ENCODE measurements at regions not wholly inside any gene's neighbourhood (a gene's known extent, or its start where the extent isn't known, plus 50 kb on each side); places are given as distances from the start of the nearest gene placed in this dataset.
"Not testable (repeated sequence)": the region's sequence is repeated elsewhere in the genome, so short reads cannot be mapped to it uniquely, and the experiment has no call there.

GRCh38 chr18:34320267-34320666 lies 95.6 kb upstream of the NOL4 start:
- no peaks in the 10 kb centered on the region for H3K9me3 ChIP-seq (ENCODE audit: control insufficient read depth, insufficient read depth, low read length)

DNA sequence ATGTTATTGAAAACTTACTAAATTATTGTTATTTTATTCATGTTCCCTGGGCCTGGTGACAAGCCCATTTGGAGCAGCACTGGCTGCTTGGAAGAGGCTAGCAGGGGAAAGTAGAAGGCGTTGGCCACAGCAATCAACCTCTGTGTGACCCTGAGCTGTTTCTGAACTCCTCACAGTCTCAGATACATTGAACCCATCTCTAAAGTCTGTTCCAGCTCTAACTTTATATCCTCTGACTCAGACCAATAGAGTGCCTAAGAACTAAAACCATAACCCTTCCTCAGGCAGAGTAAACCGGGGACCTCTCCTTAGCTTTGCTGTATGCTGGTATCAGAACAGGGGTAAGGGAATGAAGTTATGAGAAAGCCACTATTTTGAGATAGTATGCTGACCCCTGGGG lies 96.4 kb upstream of the NOL4 start:
- Histone ChIP-seq H3K9ac (ENCODE audit: low read depth, low read length) (no peak overlapping the region), H3K36me3 (ENCODE audit: control insufficient read depth, insufficient read depth, low read length) (no peaks in the 10 kb centered on the region), H3K27me3 (ENCODE audit: control insufficient read depth, insufficient read depth, low read length) (no peaks in the 10 kb centered on the region), H3K4me3 (ENCODE audit: low read depth, low read length) (no peak overlapping the region), H3K9me3 (ENCODE audit: control insufficient read depth, insufficient read depth, low read length) (no peaks in the 10 kb centered on the region), H3K4me1 (ENCODE audit: control insufficient read depth, insufficient read depth, low read length) (no peaks in the 10 kb centered on the region)

More at GRCh38 chr18:34320267-34320666, 95.6 kb upstream of the NOL4 start:
- Histone ChIP-seq H3K4me3 (ENCODE audit: low read depth, low read length) (no peak overlapping the region), H3K9ac (ENCODE audit: low read depth, low read length) (no peak overlapping the region), H3K36me3 (ENCODE audit: control insufficient read depth, insufficient read depth, low read length) (no peaks in the 10 kb centered on the region), H3K27me3 (ENCODE audit: control insufficient read depth, insufficient read depth, low read length) (no peaks in the 10 kb centered on the region), H3K4me1 (ENCODE audit: control insufficient read depth, insufficient read depth, low read length) (no peaks in the 10 kb centered on the region)

DNA sequence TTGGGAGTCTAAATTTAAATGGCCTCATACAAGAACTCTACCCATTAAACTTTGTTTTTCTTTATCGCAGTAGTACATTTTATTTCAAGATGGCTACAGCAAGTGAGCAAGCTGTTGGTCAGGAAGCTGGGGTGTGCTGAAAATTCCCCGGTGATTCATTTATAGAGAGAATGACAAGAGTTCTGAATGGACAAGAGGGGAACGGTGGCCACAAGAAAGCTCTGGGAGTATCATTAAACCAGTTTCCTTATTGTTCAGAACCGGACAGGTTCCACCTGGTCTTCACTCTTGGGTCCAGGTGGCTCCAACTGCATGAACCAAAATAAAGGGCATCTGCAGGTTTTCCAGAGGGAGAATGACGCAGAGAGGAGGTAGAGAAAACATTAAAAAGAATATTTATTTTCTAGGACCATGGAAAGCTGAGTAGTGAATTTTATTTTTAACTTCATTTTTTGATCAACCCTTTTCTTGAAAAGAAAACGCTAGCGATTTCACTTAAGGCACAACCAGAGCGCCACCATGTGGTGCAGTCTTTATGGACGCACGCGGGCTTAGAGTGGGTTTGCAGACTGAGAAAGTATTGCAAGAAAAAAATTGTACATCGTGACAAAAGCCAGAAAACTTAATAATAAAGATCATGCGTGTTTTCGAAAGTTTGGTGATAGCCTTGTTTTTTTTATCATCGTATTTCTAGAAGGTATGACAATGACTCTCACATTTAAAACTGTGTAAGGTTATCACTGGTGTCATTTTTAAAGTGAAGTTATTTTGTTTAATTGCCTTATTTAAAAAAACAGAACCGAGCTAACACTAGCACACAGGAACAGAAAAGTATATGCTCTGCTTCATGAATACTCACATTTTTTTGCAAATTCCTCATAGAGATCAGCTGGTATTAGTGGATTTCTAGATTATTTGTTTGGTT lies 97.9 kb upstream of the NOL4 start:
- H3K36me3 ChIP-seq (ENCODE audit: control insufficient read depth, insufficient read depth, low read length): no peaks in the 10 kb centered on the region
- H3K27me3 ChIP-seq (ENCODE audit: control insufficient read depth, insufficient read depth, low read length): no peaks in the 10 kb centered on the region
- no peaks in the 10 kb centered on the region for H3K4me1 ChIP-seq (ENCODE audit: control insufficient read depth, insufficient read depth, low read length)
- no peak overlapping the region for H3K9ac ChIP-seq (ENCODE audit: low read depth, low read length)
- H3K4me3 ChIP-seq (ENCODE audit: low read depth, low read length): no peak overlapping the region
- no peaks in the 10 kb centered on the region for H3K9me3 ChIP-seq (ENCODE audit: control insufficient read depth, insufficient read depth, low read length)

DNA sequence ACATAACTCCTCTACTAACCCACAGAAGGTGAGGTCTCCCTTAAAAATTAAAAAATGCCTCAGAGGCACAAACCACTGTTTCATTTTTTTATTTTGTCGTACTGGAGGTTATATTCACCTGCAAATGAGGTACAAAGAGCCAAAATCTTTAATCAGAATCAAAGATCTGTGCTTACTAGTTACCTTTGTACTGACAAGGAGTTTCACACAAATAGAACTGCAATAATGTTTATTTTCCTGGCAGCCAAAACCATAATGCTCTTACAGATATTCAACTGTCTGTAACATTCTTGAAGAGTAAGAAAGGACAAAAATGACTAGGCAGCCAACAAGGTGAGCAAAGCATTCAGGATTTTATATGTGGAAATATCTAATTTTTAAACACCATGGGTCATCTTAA lies 105.1 kb upstream of the NOL4 start:
- no peaks in the 10 kb centered on the region for H3K27me3 ChIP-seq (ENCODE audit: control insufficient read depth, insufficient read depth, low read length)
- H3K36me3 ChIP-seq (ENCODE audit: control insufficient read depth, insufficient read depth, low read length): no peaks in the 10 kb centered on the region
- H3K9me3 ChIP-seq (ENCODE audit: control insufficient read depth, insufficient read depth, low read length): no peaks in the 10 kb centered on the region
- H3K4me1 ChIP-seq (ENCODE audit: control insufficient read depth, insufficient read depth, low read length): no peaks in the 10 kb centered on the region
- no peak overlapping the region for H3K4me3 ChIP-seq (ENCODE audit: low read depth, low read length)
- H3K9ac ChIP-seq (ENCODE audit: low read depth, low read length): no peak overlapping the region

DNA sequence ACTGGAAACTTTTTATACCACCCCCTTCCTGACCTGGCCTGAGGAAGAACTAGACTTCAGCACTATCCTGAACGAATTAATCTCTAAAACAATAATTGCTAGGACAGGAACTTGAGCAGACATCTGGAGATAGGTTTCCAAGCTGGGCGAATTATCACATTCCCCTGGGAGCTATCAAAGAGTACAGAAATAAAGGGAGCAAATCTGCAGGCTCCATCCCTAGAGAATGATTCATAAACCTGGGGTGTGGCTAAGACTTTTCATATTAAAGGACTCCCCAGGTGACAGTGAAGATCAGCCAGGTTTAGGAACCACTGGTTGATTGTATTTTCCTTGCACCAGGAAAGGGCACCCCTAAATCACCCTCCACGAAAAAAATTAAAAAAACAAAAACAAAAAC lies 105.6 kb upstream of the NOL4 start:
- Histone ChIP-seq H3K27me3 (ENCODE audit: control insufficient read depth, insufficient read depth, low read length) (no peaks in the 10 kb centered on the region), H3K9ac (ENCODE audit: low read depth, low read length) (no peak overlapping the region), H3K4me3 (ENCODE audit: low read depth, low read length) (peak overlapping the region; percentile 45), H3K4me1 (ENCODE audit: control insufficient read depth, insufficient read depth, low read length) (no peaks in the 10 kb centered on the region), H3K9me3 (ENCODE audit: control insufficient read depth, insufficient read depth, low read length) (no peaks in the 10 kb centered on the region), H3K36me3 (ENCODE audit: control insufficient read depth, insufficient read depth, low read length) (no peaks in the 10 kb centered on the region)

DNA sequence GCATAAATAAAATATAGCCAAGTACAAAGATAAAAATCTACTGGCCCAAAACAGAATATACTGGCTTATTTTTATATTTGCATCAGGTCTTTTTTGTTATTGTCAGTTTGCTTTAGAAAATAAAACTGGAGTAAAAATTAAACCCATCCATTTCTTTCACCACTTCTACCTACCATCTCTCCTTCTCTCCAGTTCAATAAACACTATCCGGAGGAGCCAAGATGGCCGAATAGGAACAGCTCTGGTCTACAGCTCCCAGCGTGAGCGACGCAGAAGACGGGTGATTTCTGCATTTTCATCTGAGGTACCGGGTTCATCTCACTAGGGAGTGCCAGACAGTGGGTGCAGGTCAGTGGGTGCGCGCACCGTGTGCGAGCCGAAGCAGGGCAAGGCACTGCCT lies 106.2 kb upstream of the NOL4 start:
- not testable (repeated sequence) for H3K36me3 ChIP-seq (ENCODE audit: control insufficient read depth, insufficient read depth, low read length); H3K27me3 ChIP-seq (ENCODE audit: control insufficient read depth, insufficient read depth, low read length); H3K9me3 ChIP-seq (ENCODE audit: control insufficient read depth, insufficient read depth, low read length); H3K4me1 ChIP-seq (ENCODE audit: control insufficient read depth, insufficient read depth, low read length); H3K9ac ChIP-seq (ENCODE audit: low read depth, low read length)
- H3K4me3 ChIP-seq (ENCODE audit: low read depth, low read length): peak overlapping the region; percentile 45

GRCh38 chr18:34331343-34331742 lies 106.6 kb upstream of the NOL4 start:
- not testable (repeated sequence) for H3K9me3 ChIP-seq (ENCODE audit: control insufficient read depth, insufficient read depth, low read length); H3K4me3 ChIP-seq (ENCODE audit: low read depth, low read length); H3K9ac ChIP-seq (ENCODE audit: low read depth, low read length); H3K36me3 ChIP-seq (ENCODE audit: control insufficient read depth, insufficient read depth, low read length); H3K4me1 ChIP-seq (ENCODE audit: control insufficient read depth, insufficient read depth, low read length); H3K27me3 ChIP-seq (ENCODE audit: control insufficient read depth, insufficient read depth, low read length)

DNA sequence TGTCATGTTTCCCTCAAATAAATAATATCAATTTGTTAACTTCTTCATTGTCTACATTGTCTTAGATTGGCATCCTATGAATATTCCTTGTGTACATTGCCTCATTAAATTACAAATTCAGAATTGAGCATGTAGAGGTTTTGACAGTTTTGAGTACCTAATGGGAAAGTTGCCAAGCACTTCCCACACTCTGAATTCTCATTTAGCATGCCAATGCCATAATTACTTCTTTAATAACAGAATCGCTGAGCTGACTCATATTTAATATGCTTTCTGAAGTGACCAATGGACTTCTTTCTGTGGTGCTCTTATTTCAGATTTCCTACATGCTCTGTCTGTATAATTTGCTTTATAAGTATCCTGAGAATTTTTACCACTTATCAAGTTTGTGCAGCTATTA lies 114.4 kb upstream of the NOL4 start:
- Histone ChIP-seq H3K4me3 (ENCODE audit: low read depth, low read length) (no peak overlapping the region), H3K27me3 (ENCODE audit: control insufficient read depth, insufficient read depth, low read length) (no peaks in the 10 kb centered on the region), H3K36me3 (ENCODE audit: control insufficient read depth, insufficient read depth, low read length) (no peaks in the 10 kb centered on the region), H3K4me1 (ENCODE audit: control insufficient read depth, insufficient read depth, low read length) (no peaks in the 10 kb centered on the region), H3K9me3 (ENCODE audit: control insufficient read depth, insufficient read depth, low read length) (no peaks in the 10 kb centered on the region), H3K9ac (ENCODE audit: low read depth, low read length) (no peak overlapping the region)

- no peak overlapping the region for H3K9ac ChIP-seq (ENCODE audit: low read depth, low read length)
- no peaks in the 10 kb centered on the region for H3K9me3 ChIP-seq (ENCODE audit: control insufficient read depth, insufficient read depth, low read length)
- no peaks in the 10 kb centered on the region for H3K4me1 ChIP-seq (ENCODE audit: control insufficient read depth, insufficient read depth, low read length)
- no peaks in the 10 kb centered on the region for H3K27me3 ChIP-seq (ENCODE audit: control insufficient read depth, insufficient read depth, low read length)
- H3K36me3 ChIP-seq (ENCODE audit: control insufficient read depth, insufficient read depth, low read length): no peaks in the 10 kb centered on the region
- no peak overlapping the region for H3K4me3 ChIP-seq (ENCODE audit: low read depth, low read length)
These were observed 118.2 kb upstream of the NOL4 start for GRCh38 chr18:34342960-34343359.

DNA sequence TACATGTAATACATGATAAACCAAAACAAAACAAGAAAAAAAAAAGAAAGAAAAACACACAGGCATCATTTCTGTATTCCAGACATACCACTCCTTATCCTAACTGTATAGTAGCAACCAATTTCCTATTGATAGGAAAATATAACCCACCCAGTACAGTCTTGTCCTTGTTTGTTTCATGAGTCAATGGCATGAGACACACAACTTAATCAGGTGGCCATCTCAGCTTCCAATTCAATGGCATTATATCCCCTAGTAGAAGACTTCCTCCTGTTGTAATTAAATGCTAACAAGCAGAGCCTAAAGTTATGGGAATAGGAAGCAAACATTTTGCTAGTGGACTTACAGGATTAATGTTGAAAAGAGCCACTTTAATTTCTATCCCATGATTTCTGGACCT lies 121.0 kb upstream of the NOL4 start:
- no peaks in the 10 kb centered on the region for H3K9me3 ChIP-seq (ENCODE audit: control insufficient read depth, insufficient read depth, low read length)
- no peak overlapping the region for H3K9ac ChIP-seq (ENCODE audit: low read depth, low read length)
- no peaks in the 10 kb centered on the region for H3K27me3 ChIP-seq (ENCODE audit: control insufficient read depth, insufficient read depth, low read length)
- H3K36me3 ChIP-seq (ENCODE audit: control insufficient read depth, insufficient read depth, low read length): no peaks in the 10 kb centered on the region
- no peaks in the 10 kb centered on the region for H3K4me1 ChIP-seq (ENCODE audit: control insufficient read depth, insufficient read depth, low read length)
- H3K4me3 ChIP-seq (ENCODE audit: low read depth, low read length): no peak overlapping the region

DNA sequence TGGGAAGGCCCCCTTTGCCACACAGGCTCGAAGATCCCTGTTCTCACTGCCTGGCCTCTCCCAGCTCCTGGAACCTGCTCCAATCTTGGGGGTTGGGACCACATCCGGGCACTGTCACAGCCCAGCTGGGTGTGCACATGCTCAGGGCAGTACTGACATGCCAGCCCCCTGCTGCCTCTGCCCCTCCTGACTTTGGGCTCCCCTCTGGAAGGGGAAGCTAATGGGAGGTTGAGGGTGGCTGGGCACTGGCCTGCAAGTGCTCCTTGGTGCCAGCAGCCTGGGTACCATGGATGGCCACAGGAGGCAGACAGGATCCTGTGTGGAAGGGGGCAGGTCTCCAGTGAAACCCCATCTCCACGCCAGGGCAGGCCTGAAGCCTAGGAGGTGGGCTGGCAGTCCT lies 126.1 kb upstream of the NOL4 start:
- Histone ChIP-seq H3K9ac (ENCODE audit: low read depth, low read length) (no peak overlapping the region), H3K9me3 (ENCODE audit: control insufficient read depth, insufficient read depth, low read length) (no peaks in the 10 kb centered on the region)

DNA sequence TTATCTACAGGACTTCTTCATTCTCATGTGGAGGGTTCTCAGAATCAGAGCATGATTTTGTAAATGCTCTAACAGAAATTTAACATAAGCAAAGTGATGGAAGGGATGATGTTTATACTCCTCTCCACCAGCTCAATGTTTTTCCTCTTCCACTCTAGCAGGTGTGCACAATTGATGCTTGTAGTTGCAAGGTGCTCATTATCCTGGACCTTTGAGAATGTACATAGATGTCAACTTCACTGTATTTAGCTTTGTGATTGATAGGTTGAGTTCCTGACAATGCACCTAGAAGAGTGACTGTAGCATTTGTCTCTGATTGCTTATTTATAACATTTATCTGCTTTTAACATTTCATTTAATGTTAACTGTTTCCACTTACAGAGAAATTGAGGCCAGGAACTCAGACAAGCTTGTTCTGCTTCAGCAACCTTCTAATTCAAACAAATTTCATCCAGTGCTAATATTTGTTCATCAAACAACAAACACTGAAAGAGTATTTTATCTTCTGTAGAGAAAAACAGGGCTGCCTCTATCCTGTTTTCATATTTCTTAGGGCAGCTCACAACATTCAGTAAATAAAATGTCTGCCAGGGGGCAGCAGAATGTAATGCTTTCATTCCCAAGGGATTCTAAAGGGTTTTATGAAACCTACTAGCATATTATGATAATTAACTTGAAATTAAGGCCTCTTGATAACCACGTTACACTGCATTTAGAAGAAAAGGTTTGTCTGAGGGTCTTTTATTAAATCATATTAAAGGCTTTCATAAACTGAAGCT lies 127.9 kb upstream of the NOL4 start:
- Histone ChIP-seq H3K27me3 (ENCODE audit: control insufficient read depth, insufficient read depth, low read length) (no peaks in the 10 kb centered on the region), H3K36me3 (ENCODE audit: control insufficient read depth, insufficient read depth, low read length) (no peaks in the 10 kb centered on the region), H3K4me3 (ENCODE audit: low read depth, low read length) (no peak overlapping the region), H3K9me3 (ENCODE audit: control insufficient read depth, insufficient read depth, low read length) (no peaks in the 10 kb centered on the region), H3K4me1 (ENCODE audit: control insufficient read depth, insufficient read depth, low read length) (no peaks in the 10 kb centered on the region), H3K9ac (ENCODE audit: low read depth, low read length) (no peak overlapping the region)

More for the DNA sequence above, 126.1 kb upstream of the NOL4 start:
- Histone ChIP-seq H3K4me3 (ENCODE audit: low read depth, low read length) (no peak overlapping the region), H3K4me1 (ENCODE audit: control insufficient read depth, insufficient read depth, low read length) (no peaks in the 10 kb centered on the region), H3K27me3 (ENCODE audit: control insufficient read depth, insufficient read depth, low read length) (no peaks in the 10 kb centered on the region), H3K36me3 (ENCODE audit: control insufficient read depth, insufficient read depth, low read length) (no peaks in the 10 kb centered on the region)

Data from iPS-15b (cell line).